Mucosa of gallbladder (tissue), 1 donor: ENCODE measurements at regions not wholly inside any gene's neighbourhood (a gene's known extent, or its start where the extent isn't known, plus 50 kb on each side); places are given as distances from the start of the nearest gene placed in this dataset.
"Not testable (repeated sequence)": the region's sequence is repeated elsewhere in the genome, so short reads cannot be mapped to it uniquely, and the experiment has no call there.

Experiments
- DNase-seq: peaks from one replicate; pipeline ENCODE4 v3.0.0-alpha.2; 2020; ENCODE audit warnings: low spot score
- donor health status: DM: no; HTN: no; CAD: no.

DNA sequence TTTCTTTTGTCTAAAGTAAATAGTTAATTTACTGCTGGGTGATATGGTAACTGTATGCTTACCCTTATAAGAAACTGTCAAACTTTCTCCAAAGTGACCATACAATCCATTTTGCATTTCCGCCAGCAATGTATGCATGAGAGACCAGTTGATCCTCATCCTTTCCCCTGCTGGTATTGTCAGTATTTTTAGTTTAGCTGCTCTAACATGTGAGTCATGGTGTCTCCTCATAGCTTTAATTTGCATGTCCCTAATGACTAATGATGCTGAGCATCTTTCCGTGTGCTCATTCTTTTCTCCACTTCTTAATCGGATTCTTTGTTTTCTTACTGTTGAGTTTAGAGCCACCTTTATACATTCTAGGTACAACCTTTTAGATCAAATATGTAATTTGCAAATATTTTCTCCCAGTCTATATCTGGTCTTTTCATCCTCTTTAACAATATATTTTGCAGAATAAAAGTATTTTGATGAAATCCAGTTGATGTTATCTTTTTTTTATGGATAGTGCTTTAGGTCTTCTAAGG, 379.9 kb downstream of the BCL2L11 start:
- not testable (repeated sequence) for DNase-seq

DNA sequence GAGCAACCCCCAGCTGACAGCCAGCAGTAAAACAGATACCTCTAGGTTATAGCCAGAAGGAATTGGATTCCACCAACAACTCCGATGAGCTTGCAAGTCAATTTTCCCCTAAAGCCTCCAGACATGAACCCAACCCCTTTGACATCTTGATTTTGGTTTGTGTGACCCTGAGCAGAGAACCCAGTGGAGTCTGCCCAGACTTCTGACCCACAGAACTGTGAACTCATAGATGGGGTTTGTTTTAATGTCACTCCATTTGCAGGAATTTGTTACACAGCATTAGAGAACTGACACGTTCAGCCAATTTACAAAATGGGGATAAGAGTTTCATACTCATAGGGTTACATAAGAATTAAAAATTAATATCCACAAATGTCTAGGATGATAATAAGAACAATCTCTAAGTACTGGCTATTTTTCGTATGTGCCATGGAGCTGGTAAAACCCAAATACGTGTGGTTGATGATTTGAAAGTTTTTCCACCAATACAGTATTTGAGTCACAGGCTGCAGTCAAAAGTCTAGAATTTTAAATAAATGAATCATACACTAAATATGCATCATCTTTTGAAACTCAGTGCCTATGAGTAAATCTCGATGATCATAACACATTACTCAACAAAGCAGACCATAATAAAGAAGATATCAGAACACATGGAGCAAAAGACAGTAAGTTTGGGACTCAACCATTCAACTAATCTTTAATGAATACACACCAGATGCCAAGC, 380.0 kb downstream of the ANAPC1 start:
- DNase-seq = not testable (repeated sequence)

DNA sequence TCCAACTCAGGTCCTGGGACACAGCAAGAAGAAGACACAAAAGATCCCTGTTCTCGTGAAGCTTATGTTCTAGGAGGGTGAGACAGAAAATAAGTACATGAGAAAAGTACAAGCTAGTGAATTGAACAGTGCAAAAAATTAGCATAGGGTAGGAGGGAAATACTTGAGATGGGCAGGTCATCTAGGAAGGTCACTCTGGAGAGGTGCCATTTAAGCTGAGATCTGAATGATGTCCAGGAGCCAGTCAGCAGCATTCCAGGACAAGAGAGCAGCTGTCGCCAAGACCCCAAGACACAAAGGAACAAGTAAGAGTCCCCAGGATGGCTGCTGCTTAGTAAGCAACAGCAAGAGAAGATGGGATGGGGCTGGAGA, 379.4 kb downstream of the ANAPC1 start:
- not testable (repeated sequence) for DNase-seq

DNA sequence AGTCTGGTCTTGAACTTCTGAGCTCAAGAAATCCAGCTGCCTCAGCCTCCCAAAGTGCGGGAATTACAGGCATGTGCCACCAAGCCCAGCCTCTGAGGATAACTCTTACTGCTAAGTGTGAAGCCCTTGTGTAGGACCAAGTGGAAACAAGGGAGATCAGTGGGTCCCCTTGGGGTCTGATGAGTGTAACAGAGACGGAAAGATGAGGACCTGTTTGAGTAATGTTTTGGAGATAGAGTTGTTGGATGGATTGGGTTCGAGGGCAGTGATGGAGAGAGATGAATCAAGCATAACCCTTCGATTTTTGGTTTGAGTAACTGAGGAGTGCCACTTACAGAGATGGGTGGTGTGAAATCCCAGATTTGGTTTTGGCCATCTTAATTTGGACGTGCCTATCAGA, 378.7 kb downstream of the ANAPC1 start:
- DNase-seq = not testable (repeated sequence)

DNA sequence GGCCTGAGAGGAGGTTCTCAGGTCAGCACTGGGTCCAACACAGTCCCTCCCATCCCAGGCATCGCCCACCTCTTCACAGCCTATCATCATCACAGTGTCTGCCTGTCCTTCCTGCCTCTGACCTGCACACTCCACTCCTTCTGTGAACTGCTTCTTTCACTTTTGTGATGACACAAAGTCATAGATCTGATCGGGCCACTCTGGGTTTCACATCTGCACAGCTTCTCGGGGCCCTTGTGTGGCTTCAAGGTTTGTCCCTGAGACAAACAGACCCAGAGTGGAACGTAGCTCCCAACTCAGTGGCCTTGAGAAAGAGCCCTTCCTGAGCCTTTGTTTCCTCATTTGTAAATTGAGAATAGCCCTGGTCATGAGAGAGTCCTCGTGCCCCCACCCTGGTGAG, 377.1 kb downstream of the ANAPC1 start:
- not testable (repeated sequence) for DNase-seq

DNA sequence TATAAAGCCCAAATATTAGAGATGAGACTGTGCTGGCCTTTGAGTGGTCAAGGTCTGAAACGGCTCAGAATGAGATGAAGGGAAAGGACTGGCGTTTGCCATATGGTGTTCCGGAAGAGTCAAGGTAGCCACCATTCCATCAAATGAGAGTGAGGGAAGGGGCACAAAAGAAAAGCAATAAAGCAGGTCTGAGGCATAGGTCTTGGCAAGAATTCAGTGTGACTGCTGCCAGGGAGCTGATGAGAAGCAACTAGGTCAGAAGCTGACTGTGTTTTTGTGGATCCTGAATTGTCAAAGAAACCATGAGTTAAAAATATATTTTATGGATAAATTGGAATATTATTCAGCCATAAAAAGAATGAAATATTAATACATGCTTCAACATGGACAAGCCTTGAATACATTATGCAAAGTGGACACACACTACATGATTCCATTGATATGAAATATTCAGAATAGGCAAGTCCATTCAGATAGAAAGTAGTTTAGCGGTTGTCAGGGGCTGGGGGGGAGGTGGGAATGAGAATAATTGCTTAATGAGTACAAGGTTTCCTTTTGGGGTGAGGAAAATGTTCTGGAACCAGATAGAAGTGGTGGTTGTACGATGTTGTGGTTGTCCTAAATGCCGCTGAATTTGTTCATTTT, 374.6 kb downstream of the ANAPC1 start:
- not testable (repeated sequence) for DNase-seq

DNA sequence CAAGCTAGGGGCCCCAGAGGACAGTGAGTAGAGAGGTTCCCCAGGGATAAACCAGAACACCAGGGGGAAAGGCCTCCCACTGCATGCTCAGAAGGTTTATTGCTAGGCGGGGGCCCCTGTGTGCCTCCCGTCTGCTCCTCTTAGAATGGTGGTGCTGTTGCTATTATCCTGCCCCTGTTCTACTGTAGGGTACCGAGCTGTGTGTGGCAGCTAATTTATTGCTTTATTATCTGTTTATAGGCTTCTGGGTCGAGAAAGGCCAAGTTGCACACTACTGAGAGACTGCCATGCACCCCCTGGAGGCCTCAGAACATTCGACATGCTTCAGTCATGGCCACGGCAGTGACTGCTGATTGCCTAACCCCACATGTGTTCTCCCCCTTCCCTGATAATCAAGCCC, 373.6 kb downstream of the ANAPC1 start:
- DNase-seq = not testable (repeated sequence)

DNA sequence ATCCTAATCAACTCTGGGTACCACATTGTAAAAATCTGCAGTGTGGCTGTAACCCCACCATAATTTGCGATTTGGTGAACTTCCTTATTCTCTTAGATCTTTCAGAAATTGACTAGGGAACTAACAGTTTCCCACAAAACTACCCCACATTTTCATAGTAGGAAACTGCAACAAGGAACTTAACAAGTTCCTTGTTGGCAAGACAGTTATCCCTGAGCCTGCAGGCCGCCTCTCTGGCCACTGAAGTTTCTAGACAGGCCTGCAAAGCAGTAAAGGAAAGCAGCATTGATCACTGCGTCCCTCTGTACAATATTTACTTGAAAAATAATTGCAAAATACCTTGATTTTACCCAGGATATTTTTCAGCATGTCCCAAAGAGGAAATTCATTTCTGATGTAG, 372.9 kb downstream of the ANAPC1 start:
- not testable (repeated sequence) for DNase-seq

DNA sequence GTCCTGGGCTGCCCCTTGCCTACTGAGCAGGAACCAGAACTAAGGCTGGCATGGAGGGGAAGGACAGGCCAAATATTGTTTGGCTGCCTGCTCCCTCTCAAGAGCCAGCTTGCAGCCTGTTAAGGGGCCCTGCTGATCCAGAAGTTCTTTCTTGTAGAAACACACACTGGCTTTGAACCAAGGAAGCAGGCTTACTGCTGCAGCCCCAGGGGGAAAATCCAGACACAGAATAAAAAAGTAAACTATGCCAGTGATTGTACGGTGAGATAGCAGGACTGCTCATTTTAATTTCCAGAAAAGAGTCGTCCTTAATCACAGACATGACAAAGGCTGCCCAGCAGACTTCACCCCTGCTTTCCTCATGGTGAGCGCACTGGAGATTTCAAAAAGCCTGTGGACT, 371.6 kb downstream of the ANAPC1 start:
- not testable (repeated sequence) for DNase-seq

DNA sequence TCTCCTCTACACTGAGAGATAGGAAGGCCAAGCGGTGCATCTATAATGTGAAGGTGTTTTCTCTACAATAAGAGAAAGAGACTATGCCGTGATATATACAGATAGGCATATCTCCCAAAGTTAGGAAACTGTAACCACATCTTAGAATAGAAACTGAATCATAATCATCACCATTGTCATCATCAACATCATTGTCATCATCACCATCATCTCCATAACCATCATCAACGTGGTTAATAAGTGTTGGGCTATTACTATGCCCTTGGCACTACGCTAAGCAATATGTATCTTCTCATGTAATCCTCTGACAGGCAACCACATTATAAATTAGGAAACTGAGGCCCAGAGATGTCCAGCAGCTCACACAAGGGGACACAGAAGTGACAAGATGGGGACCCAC, 369.9 kb downstream of the ANAPC1 start:
- DNase-seq = not testable (repeated sequence)

DNA sequence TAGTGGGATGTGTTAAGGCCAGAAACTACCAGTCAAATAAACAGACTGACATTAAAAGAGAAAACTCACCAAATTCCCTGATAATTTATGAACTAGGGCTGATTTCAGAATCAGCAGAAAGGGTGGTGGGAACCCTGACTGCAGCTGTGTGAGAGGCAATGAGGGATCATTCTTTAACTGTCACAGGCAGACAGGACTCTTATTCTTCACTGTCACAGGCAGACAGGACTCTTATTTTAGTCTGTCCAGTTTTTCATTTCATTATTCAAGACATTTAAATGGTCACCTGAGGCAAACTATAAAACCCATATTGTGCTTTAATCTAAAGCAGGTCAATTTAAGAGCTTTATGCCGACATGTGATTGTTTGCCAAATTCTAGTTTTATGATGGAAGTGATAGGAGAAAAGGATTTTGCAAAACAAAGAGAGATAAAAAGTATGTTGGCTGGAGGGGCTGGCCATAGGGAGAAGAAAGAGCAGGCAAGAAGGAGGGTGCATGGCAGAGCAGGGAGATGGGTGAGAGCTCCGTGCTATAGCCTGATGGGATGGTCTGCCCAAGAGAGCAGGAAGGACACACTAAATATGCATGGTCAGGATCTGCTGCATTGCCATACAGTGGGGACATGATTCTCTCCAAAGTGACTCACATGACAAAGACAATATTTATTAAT, 366.8 kb downstream of the ANAPC1 start:
- not testable (repeated sequence) for DNase-seq

DNA sequence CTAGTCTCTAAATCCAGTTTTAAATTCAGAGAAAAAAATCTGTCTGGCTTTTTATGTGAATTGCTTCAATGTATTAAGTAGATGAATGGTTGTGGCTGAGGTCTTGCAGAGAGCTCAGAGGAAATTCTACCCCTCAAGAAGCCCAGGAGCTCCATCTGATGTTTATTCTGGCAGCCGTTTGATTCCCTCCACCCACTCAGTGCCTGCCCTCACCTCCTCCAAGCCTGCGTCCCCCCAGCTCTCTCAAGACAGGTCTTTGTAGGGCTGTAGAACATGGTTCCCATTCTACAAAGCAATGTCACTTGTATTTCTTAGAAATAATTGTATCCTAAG, 366.3 kb downstream of the ANAPC1 start:
- DNase-seq = not testable (repeated sequence)

DNA sequence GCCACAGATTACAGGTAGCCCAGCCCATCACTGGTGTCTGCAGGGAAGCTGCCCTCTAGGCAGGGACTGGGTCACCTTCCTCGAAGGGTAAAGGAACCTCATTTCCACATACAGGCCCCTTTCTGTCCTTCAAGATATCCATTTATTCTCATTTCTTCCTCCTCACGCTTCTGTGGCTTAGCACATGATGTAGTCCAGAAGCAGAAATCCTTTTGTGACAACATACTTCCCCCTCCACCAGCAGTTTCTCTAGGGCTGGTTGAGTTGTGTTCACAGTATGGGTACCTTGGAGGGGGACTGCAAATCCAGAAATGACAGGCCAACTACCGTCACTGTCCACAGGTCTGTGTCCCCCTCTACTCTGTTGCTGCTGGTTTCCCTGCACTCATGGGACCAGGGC, 364.9 kb downstream of the ANAPC1 start:
- DNase-seq = no peak

DNA sequence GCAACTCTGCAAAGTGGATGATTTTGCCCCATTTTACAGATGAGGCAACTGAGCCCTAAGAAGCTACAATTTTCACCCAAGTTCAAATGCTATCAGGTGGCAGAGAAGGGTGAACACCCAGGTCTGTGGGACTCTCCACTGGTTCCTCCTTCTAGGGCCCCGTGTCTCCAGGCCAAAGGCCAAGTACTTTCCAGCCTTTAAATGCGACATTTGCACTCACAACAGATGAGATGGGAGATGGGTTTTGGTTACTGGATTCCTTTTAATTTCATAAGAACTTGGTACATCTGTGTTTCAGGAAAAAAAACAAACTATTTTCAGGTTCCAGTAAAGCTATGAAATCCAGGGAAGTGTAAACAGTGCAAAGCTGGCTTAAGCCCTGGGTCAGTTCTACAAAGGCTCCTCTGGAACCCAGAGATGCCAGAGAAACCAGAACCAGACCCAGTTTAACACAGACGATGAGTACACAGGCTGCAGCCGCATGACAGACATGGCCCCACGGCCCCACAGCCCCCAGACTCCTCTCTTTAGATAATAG, 361.7 kb downstream of the ANAPC1 start:
- DNase-seq = no peak

DNA sequence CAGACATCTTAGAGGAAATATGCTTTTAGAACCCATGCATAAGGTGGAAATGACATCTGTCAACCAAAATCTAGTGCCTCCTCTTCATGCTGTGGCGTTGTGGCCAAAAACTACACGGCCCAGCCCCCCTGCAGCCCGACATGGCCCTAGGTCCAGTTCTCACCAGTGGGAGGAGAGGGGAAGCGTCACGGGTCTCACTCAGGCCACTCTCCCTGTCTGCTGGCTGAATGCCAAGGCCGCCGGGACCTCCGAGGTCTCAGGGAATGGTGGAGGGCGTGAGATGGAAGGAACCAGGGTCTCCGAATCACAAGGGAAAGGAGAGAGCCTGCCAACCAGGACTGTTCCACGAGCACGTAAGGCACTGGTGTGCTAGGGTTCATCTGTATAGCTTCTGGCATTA, 361.0 kb downstream of the ANAPC1 start:
- no peak for DNase-seq

DNA sequence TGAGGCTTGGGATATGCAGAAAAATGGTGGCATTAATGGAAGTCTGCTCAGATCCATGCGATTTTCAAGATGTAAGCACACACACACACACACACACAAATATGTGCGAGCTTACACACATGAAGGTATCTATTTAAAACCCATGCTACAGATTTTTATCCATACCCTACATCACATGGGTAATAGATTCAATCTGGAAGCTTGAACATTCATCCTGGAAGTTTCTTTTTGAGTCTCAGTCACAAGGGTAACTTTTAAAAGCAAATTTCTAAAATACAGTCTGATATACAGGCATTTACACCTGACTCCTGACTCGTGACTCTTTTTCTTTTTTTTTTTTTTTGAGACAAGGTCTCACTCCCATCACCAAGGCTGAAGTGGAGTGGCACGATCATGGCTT, 359.0 kb downstream of the ANAPC1 start:
- not testable (repeated sequence) for DNase-seq

DNA sequence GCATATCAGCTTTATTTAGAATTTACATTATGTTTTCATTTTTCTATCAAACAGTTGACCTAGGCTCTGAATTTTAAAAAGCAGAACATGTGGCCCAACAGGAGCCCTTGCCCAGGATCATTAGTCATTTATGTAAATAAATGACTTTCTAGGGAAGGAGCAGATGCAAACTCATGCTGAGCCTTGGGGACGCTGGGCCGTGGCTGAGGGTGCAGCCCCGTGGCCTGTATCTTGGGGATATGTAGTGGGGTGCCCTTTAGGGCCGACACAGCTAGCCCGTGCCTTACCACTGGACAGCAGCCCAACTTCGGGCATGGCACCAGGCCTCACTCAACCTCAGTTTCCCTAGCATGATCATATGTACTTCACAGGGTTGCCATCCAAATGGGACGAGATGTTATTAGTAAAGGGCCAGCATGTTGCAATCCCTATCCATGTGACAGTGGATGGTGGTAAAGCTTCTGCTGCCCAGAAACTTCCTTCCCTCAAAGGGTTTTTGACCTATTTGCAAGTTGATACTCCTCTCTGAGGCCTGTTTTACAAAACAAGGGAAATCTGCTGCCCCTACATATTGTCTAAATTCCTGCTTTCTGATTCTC, 357.9 kb downstream of the ANAPC1 start:
- DNase-seq = not testable (repeated sequence)

DNA sequence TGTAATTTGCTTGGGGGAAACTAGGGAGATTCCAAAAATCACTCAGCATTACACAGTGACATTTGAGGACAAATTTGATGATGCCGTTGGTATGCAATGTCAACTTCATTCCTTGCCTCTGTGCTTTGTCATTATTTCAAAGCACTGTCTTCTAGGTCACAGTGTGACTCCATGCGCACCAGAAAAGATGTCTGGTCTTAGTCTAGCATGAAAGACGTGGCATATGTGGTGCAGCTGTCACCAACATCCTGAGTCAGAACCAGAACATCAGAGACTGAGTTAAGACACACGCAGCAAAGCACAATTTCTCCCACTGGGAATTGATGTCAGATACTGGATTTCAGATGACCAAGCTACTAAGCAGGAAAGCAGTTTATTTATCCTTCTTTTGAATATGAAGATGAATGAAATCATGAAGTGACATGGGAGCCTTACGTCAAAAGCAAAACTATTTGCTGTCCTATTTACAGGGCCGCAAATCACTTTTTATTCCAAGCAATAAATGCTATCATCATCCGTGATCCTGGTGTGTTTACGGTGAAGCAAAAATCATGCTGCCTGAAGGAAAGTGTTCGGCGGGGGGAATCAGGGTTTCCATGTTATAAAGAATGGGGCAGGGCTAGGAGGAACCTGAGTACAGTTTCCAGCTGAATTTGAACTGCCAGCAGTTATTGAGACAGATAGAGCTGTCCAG, 356.1 kb downstream of the ANAPC1 start:
- DNase-seq = not testable (repeated sequence)

DNA sequence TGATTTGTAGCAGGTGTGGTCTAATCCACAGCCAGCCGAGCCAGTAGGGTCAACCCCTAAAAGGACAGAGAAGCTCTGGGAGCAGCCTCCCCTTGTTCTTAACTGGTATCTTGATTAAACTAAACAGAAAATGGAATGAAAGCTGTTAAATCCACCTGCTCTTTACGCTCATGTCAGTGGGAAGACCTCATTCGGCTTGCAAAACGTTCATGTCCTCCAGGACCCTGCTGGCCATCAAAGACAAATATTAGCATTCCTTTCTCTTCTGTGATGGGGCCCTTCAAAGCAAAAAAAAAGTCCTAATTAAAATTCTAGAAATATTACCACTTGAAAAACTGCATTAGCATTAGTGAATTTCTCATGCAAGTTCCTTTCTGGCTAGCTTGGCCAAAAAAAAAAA, 355.0 kb downstream of the ANAPC1 start:
- not testable (repeated sequence) for DNase-seq

DNA sequence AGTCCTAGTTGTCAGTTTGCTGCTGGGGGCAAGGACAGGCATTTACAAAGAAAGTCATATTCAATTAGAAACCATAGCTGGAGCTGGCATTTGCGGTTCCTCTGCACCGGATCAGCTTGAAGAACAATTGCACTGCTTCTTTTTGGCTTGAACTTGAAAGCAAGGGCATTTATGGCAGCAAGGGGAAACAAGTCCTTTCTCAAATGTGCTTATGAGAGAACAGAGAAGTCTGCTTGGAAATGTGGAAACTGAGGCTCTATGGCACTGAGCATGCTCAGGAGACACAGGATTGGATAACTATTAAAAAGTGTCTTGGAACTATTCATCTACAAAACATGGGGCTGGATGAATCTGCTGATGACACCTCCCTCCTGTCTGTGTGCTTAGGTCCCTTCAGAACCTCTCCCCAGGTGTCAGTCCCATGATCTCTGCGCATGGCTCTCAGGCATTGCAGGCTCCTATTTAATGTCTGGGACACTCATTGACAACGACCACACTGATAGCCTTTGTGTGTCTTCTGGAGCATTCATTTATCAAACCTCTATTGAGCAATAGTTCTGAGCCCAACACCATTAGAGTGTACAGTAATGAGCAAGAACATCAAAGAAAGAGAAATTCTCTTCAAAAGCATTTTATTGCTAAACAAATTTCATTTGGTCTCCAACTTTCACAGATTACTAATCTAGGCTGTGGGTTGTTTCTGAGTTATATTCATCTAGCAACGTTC, 353.6 kb downstream of the ANAPC1 start:
- not testable (repeated sequence) for DNase-seq
